ENCODE measurements at regions not wholly inside any gene's neighbourhood (a gene's known extent, or its start where the extent isn't known, plus 50 kb on each side); places are given as distances from the start of the nearest gene placed in this dataset.

- no peak for TF ChIP-seq CTCF (IDR thresholded peaks at IDR 0.05; ENCODE audit: low read length)
- no peak for TF ChIP-seq EZH2phosphoT487 (IDR thresholded peaks at IDR 0.05; ENCODE audit: low read length)
These were observed 289.5 kb upstream of the IL12B start for GRCh38 chr5:159619826-159620225.
